ENCODE measurements at regions not wholly inside any gene's neighbourhood (a gene's known extent, or its start where the extent isn't known, plus 50 kb on each side); places are given as distances from the start of the nearest gene placed in this dataset.

GRCh38 chr2:19687017-19687659 lies 214.6 kb downstream of the TTC32 start:
- TF ChIP-seq CTCF (IDR thresholded peaks at IDR 0.05) = no peak
- no peak for TF ChIP-seq POLR2A (IDR thresholded peaks at IDR 0.05)
- TF ChIP-seq EP300 (IDR thresholded peaks at IDR 0.05) = no peak
- no peak for TF ChIP-seq POLR2AphosphoS5 (IDR thresholded peaks at IDR 0.05)
